Kidney epithelial cell (primary cell): ENCODE measurements at regions not wholly inside any gene's neighbourhood (a gene's known extent, or its start where the extent isn't known, plus 50 kb on each side); places are given as distances from the start of the nearest gene placed in this dataset.
"Not testable (repeated sequence)": the region's sequence is repeated elsewhere in the genome, so short reads cannot be mapped to it uniquely, and the experiment has no call there.

Source experiments
- DNase-seq: peaks from one replicate; pipeline ENCODE4 v3.0.0-alpha.2; 2010; ENCODE audit warnings: low read depth
- H3K27me3 ChIP-seq: 2 replicates; pipeline ENCODE4 v1.6.0; 2011; ENCODE audit warnings: low read length; ENCODE audit not compliant: control insufficient read depth, insufficient read depth
- H3K36me3 ChIP-seq: 2 replicates; pipeline ENCODE4 v1.5.1; 2011; ENCODE audit warnings: low read length; ENCODE audit not compliant: control insufficient read depth, insufficient read depth
- H3K4me3 ChIP-seq: 2 replicates; pipeline ENCODE4 v1.5.1; 2011; ENCODE audit warnings: low read depth, mild to moderate bottlenecking, control low read depth, low read length
- CTCF ChIP-seq: IDR thresholded peaks from 2 replicates; pipeline ENCODE4 v1.5.1; 2011; ENCODE audit warnings: mild to moderate bottlenecking, moderate library complexity, low read length, control low read depth, inconsistent platforms; ENCODE audit not compliant: insufficient read depth, poor library complexity, severe bottlenecking

- H3K4me3 ChIP-seq: no peak overlapping the region
- TF ChIP-seq CTCF: no peak
- no peaks in the 10 kb centered on the region for H3K36me3 ChIP-seq
- DNase-seq: no peak
- no peaks in the 10 kb centered on the region for H3K27me3 ChIP-seq
Measured at GRCh38 chr5:100043475-100043874, 491.7 kb upstream of the FAM174A start.

GRCh38 chr5:100026606-100027005 is 508.6 kb upstream of the FAM174A start:
- Histone ChIP-seq H3K36me3 (no peaks in the 10 kb centered on the region), H3K27me3 (no peaks in the 10 kb centered on the region), H3K4me3 (no peak overlapping the region)
- no peak for DNase-seq
- no peak for TF ChIP-seq CTCF

- no peak for DNase-seq
- Histone ChIP-seq H3K4me3 (no peak overlapping the region), H3K36me3 (no peaks in the 10 kb centered on the region), H3K27me3 (no peaks in the 10 kb centered on the region)
- TF ChIP-seq CTCF: no peak
Measured at GRCh38 chr5:100023536-100023935, 511.6 kb upstream of the FAM174A start.

- H3K36me3 ChIP-seq: no peaks in the 10 kb centered on the region
- no peaks in the 10 kb centered on the region for H3K27me3 ChIP-seq
- TF ChIP-seq CTCF: no peak
- no peak overlapping the region for H3K4me3 ChIP-seq
- no peak for DNase-seq
Measured at GRCh38 chr5:100017520-100018262, 517.5 kb upstream of the FAM174A start.

GRCh38 chr5:100013305-100013704 is 521.9 kb upstream of the FAM174A start:
- H3K4me3 ChIP-seq, H3K36me3 ChIP-seq, DNase-seq, H3K27me3 ChIP-seq: not testable (repeated sequence)

- H3K27me3 ChIP-seq, H3K36me3 ChIP-seq, DNase-seq, H3K4me3 ChIP-seq: not testable (repeated sequence)
Measured at GRCh38 chr5:100011160-100011559, 524.0 kb upstream of the FAM174A start.

- Histone ChIP-seq H3K27me3 (no peaks in the 10 kb centered on the region), H3K36me3 (no peaks in the 10 kb centered on the region), H3K4me3 (no peak overlapping the region)
- no peak for TF ChIP-seq CTCF
- peak; percentile 21 for DNase-seq
Measured at GRCh38 chr5:100004969-100005368, 530.2 kb upstream of the FAM174A start.
